Stimulated activated naive B cell treated with anti-CD40 and anti-IgM and Interleukin-4, amounts not matched to agents 10 μg/mL and 1 μg/mL and 100 μg/mL, for 72 hours (primary cell): ENCODE measurements at regions not wholly inside any gene's neighbourhood (a gene's known extent, or its start where the extent isn't known, plus 50 kb on each side); places are given as distances from the start of the nearest gene placed in this dataset.
"Not testable (repeated sequence)": the region's sequence is repeated elsewhere in the genome, so short reads cannot be mapped to it uniquely, and the experiment has no call there.

Source experiments
- ATAC-seq, 2 donors: fragments of 150-1000 bp; cut with Tn5 transposase; replicated peaks; 2 replicates each; pipeline ENCODE4 v1.10.0; 2021; ENCODE audit warnings: moderate library complexity in 1 of 2
- DNase-seq: peaks from one replicate; pipeline ENCODE4 v3.0.0; 2021
- H3K27ac Mint-ChIP-seq: one replicate; pipeline ENCODE4 v1.8.0; 2022; ENCODE audit warnings: mild to moderate bottlenecking, mixed read lengths
- H3K27me3 Mint-ChIP-seq, 2 donors: one replicate each; pipeline ENCODE4 v1.8.0; 2022; ENCODE audit warnings: mixed read lengths in 2 of 2
- H3K36me3 Mint-ChIP-seq, 2 donors: one replicate each; pipeline ENCODE4 v1.8.0; 2022; ENCODE audit warnings: mixed read lengths in 2 of 2, mild to moderate bottlenecking in 1 of 2
- H3K4me1 Mint-ChIP-seq, 2 donors: one replicate each; pipeline ENCODE4 v1.8.0; 2022; ENCODE audit warnings: mixed read lengths in 2 of 2, mild to moderate bottlenecking in 1 of 2
- H3K4me3 Mint-ChIP-seq, 2 donors: one replicate each; pipeline ENCODE4 v1.8.0; 2022; ENCODE audit warnings: mild to moderate bottlenecking in 2 of 2, mixed read lengths in 2 of 2, moderate library complexity in 1 of 2
- H3K9me3 Mint-ChIP-seq, 2 donors: one replicate each; pipeline ENCODE4 v1.8.0; 2022; ENCODE audit warnings: mixed read lengths in 2 of 2, mild to moderate bottlenecking in 1 of 2

DNA sequence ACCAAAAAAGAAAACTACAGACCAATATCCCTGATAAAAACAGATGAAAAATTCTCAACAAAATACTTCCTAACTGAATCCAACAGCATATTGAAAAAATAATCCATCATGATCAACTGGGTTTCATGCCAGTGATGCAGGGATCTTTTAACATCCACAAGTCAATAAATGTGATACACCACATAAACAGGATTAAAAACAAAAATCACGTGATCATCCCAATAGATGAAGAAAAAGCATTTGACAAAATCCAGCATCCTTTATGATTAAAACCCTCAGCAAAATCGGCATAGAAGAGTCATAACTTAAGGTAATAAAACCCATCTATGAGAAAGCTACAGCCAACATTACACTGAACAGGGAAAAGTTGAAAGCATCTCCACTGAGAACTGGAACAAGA is 107.5 kb downstream of the DCLK3 start:
- Mint-ChIP-seq H3K27me3 (peaks cover 10 to 45% of the 10 kb centered on the region in 2 donors), H3K27ac (no peak overlapping the region), H3K9me3 (peaks cover 0 to 6% of the 10 kb centered on the region in 2 donors), H3K4me1 (no peaks in the 10 kb centered on the region), H3K36me3 (no peaks in the 10 kb centered on the region), H3K4me3 (no peak overlapping the region)
- ATAC-seq (no peak), DNase-seq (no peak)

- Mint-ChIP-seq H3K27me3 (peaks cover 18 to 38% of the 10 kb centered on the region in 2 donors), H3K9me3 (peaks cover 0 to 6% of the 10 kb centered on the region in 2 donors), H3K27ac (no peak overlapping the region), H3K4me1 (no peaks in the 10 kb centered on the region), H3K36me3 (no peaks in the 10 kb centered on the region), H3K4me3 (no peak overlapping the region)
- DNase-seq = no peak
- no peak for ATAC-seq
These were observed 111.3 kb downstream of the DCLK3 start for GRCh38 chr3:36653095-36653494.

- Mint-ChIP-seq H3K36me3 (no peaks in the 10 kb centered on the region), H3K27me3 (peaks cover 18 to 28% of the 10 kb centered on the region in 2 donors), H3K9me3 (peaks cover 0 to 6% of the 10 kb centered on the region in 2 donors), H3K4me3 (no peak overlapping the region), H3K4me1 (no peaks in the 10 kb centered on the region), H3K27ac (no peak overlapping the region)
- ATAC-seq (no peak), DNase-seq (no peak)
These were observed 112.2 kb downstream of the DCLK3 start for GRCh38 chr3:36652104-36652503.

DNA sequence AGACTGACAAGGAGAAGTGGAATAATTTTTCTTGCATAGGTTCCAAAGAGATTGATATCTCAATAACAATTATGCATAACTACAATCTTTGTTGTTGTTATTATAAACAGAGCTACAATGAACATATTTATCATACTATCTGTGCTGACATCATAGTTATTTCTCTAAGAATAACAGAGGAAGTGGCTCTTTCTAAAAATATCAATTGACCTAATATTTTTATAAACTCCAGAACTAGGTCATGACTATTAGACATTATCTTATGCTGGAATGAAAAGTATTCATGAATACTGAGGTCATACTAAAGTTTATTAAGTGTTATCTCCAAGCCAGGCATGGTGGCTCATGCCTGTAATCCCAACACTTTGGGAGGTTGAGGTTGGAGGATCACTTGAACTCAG is 114.1 kb downstream of the DCLK3 start:
- Mint-ChIP-seq H3K9me3 (peaks cover 0 to 6% of the 10 kb centered on the region in 2 donors), H3K27ac (no peak overlapping the region), H3K4me3 (no peak overlapping the region), H3K36me3 (no peaks in the 10 kb centered on the region), H3K4me1 (no peaks in the 10 kb centered on the region), H3K27me3 (peaks cover 13 to 25% of the 10 kb centered on the region in 2 donors)
- ATAC-seq (no peak), DNase-seq (no peak)

DNA sequence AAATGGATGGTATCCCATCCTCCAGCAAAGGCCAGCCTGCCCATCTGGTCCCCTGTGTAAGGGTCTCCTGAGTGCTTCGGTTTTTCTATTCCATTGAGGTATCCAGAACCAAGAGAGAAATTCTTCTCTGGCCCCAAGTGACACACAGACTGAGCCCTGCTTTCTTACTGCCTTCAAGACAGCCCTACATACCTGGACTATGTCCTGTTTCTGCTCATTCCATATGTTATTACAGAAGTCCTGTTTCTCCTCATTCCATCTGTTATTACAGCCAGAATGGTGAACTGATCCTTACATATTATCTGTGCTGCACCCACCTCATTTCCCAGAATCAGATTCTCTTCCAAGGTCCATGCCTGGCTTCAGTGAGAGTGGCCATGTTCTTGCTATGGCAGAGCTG is 115.2 kb downstream of the DCLK3 start:
- ATAC-seq = no peak

DNA sequence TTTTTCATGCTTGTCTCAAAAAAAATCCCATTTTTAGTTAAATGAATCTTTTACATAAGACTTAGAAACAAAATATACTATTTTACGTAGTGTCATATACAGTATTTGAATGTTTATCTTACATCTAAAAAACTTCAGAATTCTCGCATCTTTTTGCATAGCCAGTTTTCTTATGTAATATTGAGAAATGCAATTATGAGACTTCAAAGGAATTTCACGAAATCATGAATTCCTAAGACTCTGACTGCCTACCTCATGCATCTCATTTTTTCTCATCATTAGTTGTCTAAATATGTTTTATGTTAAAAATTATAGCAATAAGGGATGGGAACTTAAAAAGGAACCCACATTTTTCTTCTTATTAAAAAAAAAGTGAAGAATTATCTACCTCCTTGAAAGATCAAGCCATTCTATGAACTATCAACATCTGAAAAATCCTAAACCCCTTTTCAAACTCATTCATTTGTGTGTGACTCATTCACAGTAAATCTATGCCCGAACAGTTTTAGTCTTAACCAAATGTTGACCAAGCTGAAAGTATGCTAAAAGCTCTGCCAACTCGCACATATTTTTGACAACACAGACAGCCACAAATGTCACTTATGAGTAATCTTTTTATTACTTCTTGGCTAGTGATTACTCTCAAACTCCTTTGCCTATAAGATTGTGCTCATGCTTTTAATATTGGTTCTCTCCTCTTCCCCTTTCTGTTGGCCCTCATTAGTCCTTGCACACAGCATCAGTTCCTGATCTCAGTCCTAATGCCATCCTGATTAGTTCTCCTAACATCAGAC is 115.9 kb downstream of the DCLK3 start:
- peaks cover 9 to 13% of the 10 kb centered on the region in 2 donors for H3K27me3 Mint-ChIP-seq

More for the DNA sequence above, 115.2 kb downstream of the DCLK3 start:
- no peaks in the 10 kb centered on the region for H3K36me3 Mint-ChIP-seq
- peaks cover 0 to 5% of the 10 kb centered on the region in 2 donors for H3K9me3 Mint-ChIP-seq
- H3K4me1 Mint-ChIP-seq = no peaks in the 10 kb centered on the region
- DNase-seq = no peak
- peaks cover 13 to 16% of the 10 kb centered on the region in 2 donors for H3K27me3 Mint-ChIP-seq
- no peak overlapping the region for H3K4me3 Mint-ChIP-seq
- no peak overlapping the region for H3K27ac Mint-ChIP-seq

DNA sequence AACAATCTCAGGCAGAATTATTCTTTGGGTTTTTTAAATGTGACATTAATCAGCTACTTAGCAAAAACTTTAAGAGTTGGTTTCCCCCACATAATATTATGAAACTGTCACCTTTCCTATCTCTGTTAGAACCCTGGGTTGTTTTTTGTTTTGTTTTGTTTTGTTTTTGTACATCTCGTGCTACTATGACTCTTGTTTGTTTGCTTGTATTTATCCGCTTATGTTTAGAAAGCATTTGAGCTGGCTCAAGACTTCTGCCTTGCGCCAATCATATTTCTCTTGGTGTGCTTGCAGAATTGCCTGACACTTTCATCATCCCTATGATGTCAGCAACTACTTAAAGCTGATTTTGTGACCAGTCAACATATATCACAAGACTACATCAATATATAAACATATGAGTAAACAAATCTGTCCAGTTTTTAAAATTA is 116.9 kb downstream of the DCLK3 start:
- no peak overlapping the region for H3K27ac Mint-ChIP-seq
- DNase-seq = no peak
- H3K36me3 Mint-ChIP-seq = no peaks in the 10 kb centered on the region
- H3K9me3 Mint-ChIP-seq = no peaks in the 10 kb centered on the region
- H3K4me3 Mint-ChIP-seq = no peak overlapping the region
- ATAC-seq = no peak
- no peaks in the 10 kb centered on the region for H3K4me1 Mint-ChIP-seq
- H3K27me3 Mint-ChIP-seq = peaks cover 6 to 13% of the 10 kb centered on the region in 2 donors

More for the DNA sequence above, 115.9 kb downstream of the DCLK3 start:
- Mint-ChIP-seq H3K36me3 (no peaks in the 10 kb centered on the region), H3K27ac (no peak overlapping the region), H3K4me3 (no peak overlapping the region), H3K9me3 (no peaks in the 10 kb centered on the region), H3K4me1 (no peaks in the 10 kb centered on the region)
- ATAC-seq (peak; percentile 71 to 72), DNase-seq (no peak)

- H3K27ac Mint-ChIP-seq = no peak overlapping the region
- H3K9me3 Mint-ChIP-seq = no peaks in the 10 kb centered on the region
- H3K4me1 Mint-ChIP-seq = no peaks in the 10 kb centered on the region
- DNase-seq (no peak), ATAC-seq (no peak)
- peaks cover 0 to 6% of the 10 kb centered on the region in 2 donors for H3K27me3 Mint-ChIP-seq
- no peaks in the 10 kb centered on the region for H3K36me3 Mint-ChIP-seq
- H3K4me3 Mint-ChIP-seq = no peak overlapping the region
These were observed 121.2 kb downstream of the DCLK3 start for GRCh38 chr3:36643192-36643591.

- Mint-ChIP-seq H3K27ac (no peak overlapping the region), H3K4me3 (no peak overlapping the region), H3K27me3 (peaks cover 0 to 3% of the 10 kb centered on the region in 2 donors), H3K36me3 (no peaks in the 10 kb centered on the region), H3K4me1 (no peaks in the 10 kb centered on the region), H3K9me3 (no peaks in the 10 kb centered on the region)
- ATAC-seq = no peak
- no peak for DNase-seq
These were observed 128.6 kb downstream of the DCLK3 start for GRCh38 chr3:36635731-36636130.

- H3K4me3 Mint-ChIP-seq, ATAC-seq: not testable (repeated sequence)
These were observed 130.5 kb downstream of the DCLK3 start for GRCh38 chr3:36633897-36634296.

GRCh38 chr3:36633060-36633459 is 131.3 kb downstream of the DCLK3 start:
- Mint-ChIP-seq H3K27me3 (peaks cover 0 to 4% of the 10 kb centered on the region in 2 donors), H3K27ac (no peak overlapping the region), H3K36me3 (no peaks in the 10 kb centered on the region), H3K4me3 (no peak overlapping the region), H3K9me3 (peaks cover 0 to 2% of the 10 kb centered on the region in 2 donors), H3K4me1 (no peaks in the 10 kb centered on the region)
- DNase-seq (no peak), ATAC-seq (no peak)

More at GRCh38 chr3:36633897-36634296, 130.5 kb downstream of the DCLK3 start:
- not testable (repeated sequence) for H3K27me3 Mint-ChIP-seq, H3K27ac Mint-ChIP-seq, H3K4me1 Mint-ChIP-seq, DNase-seq, H3K9me3 Mint-ChIP-seq, H3K36me3 Mint-ChIP-seq

GRCh38 chr3:36631549-36631948 is 132.8 kb downstream of the DCLK3 start:
- no peak for ATAC-seq
- no peak overlapping the region for H3K4me3 Mint-ChIP-seq
- DNase-seq = no peak
- no peak overlapping the region for H3K27ac Mint-ChIP-seq
- no peaks in the 10 kb centered on the region for H3K4me1 Mint-ChIP-seq
- H3K27me3 Mint-ChIP-seq = peaks cover 0 to 6% of the 10 kb centered on the region in 2 donors
- peaks cover 0 to 2% of the 10 kb centered on the region in 2 donors for H3K9me3 Mint-ChIP-seq
- no peaks in the 10 kb centered on the region for H3K36me3 Mint-ChIP-seq

- Mint-ChIP-seq H3K4me3 (no peak overlapping the region), H3K9me3 (peaks cover 3 to 5% of the 10 kb centered on the region in 2 donors), H3K27me3 (no peaks in the 10 kb centered on the region), H3K27ac (no peak overlapping the region), H3K36me3 (no peaks in the 10 kb centered on the region), H3K4me1 (no peaks in the 10 kb centered on the region)
- no peak for DNase-seq
- ATAC-seq = no peak
These were observed 148.5 kb downstream of the DCLK3 start for GRCh38 chr3:36615861-36616260.

- Mint-ChIP-seq H3K36me3 (no peaks in the 10 kb centered on the region), H3K4me3 (no peak overlapping the region), H3K4me1 (no peaks in the 10 kb centered on the region), H3K27me3 (peaks cover 0 to 9% of the 10 kb centered on the region in 2 donors), H3K9me3 (peaks cover under 1 to 2% of the 10 kb centered on the region in 2 donors), H3K27ac (no peak overlapping the region)
- no peak for ATAC-seq
- DNase-seq = no peak
These were observed 157.2 kb downstream of the DCLK3 start for GRCh38 chr3:36606871-36607765.
